Psoas muscle (tissue), 7 donors: ENCODE measurements at regions not wholly inside any gene's neighbourhood (a gene's known extent, or its start where the extent isn't known, plus 50 kb on each side); places are given as distances from the start of the nearest gene placed in this dataset.

Experiments
- ATAC-seq, 4 donors: fragments of 200-7000 bp; cut with Tn5 transposase; one replicate each; pipeline ENCODE4 v1.9.1; 2020; ENCODE audit warnings: moderate library complexity in 3 of 4, mild to moderate bottlenecking in 2 of 4
- DNase-seq, 2 donors: peaks; one replicate each; pipeline ENCODE4 v3.0.0-alpha.2; 2020
- H3K27ac ChIP-seq: fragments of 200-600 bp; one replicate; pipeline ENCODE4 v1.8.0; 2022
- H3K27me3 ChIP-seq, 3 donors: fragments of 200-600 bp in 1 of 3; one replicate each; pipeline versions ENCODE4 v1.6.1 to v1.8.0; 2013 to 2022; ENCODE audit warnings: low read length in 2 of 3, mild to moderate bottlenecking in 2 of 3, moderate library complexity in 1 of 3; ENCODE audit not compliant: insufficient read depth in 3 of 3
- H3K36me3 ChIP-seq, 2 donors: fragments of 200-600 bp in 1 of 2; one replicate each; pipeline versions ENCODE4 v1.6.1 to v1.8.0; 2013 to 2022; ENCODE audit warnings: low read depth in 1 of 2, mild to moderate bottlenecking in 1 of 2, moderate library complexity in 1 of 2; ENCODE audit not compliant: insufficient read depth in 1 of 2
- H3K4me1 ChIP-seq: fragments of 200-600 bp; one replicate; pipeline ENCODE4 v1.8.0; 2022
- H3K4me3 ChIP-seq: fragments of 200-600 bp; one replicate; pipeline ENCODE4 v1.8.0; 2022; ENCODE audit warnings: mild to moderate bottlenecking
- H3K9me3 ChIP-seq: fragments of 200-600 bp; one replicate; pipeline ENCODE4 v1.8.0; 2022
- CTCF ChIP-seq: fragments of 200-600 bp; IDR thresholded peaks from one replicate; pipeline ENCODE4 v1.8.0; 2022; ENCODE audit warnings: antibody characterized with exemption
- WGBS, 3 donors: extraction: QIAGEN DNeasy Blood & Tissue Kit; methylation state at CpG; one replicate each; pipeline versions ENCODE4 v1.1.6 to v1.1.7; 2013; 5-methylcytosine and 5-hydroxymethylcytosine counted together
- intact Hi-C, 2 donors: fragments of 100-400 bp; cut with DNase I; formaldehyde crosslinking; loops; one replicate each; pipeline versions ENCODE4 v1.11.0 to v1.14.2; 2022
- donor health status: healthy with polysubstance abuse.
- donor health status: DM: no; HTN: no; CAD: no; lungs with moderate emphysema.
- donor health status: Bipolar disorder and iron deficiency.
- donor health status: healthy.
- donor health status: DM: yes; HTN: yes; CAD: no.
- donor health status: DM: no; HTN: no; CAD: no.
- donor health status: DM: yes; HTN: yes; CAD: no.

GRCh38 chr7:46652317-46652716 lies 731.2 kb upstream of the IGFBP3 start:
- 91 to 95% (median 91%) methylated on average over 4 of the region's 4 CpGs for WGBS, 3 donors
- no peaks in the 10 kb centered on the region for H3K4me1 ChIP-seq
- TF ChIP-seq CTCF = no peak
- DNase-seq (no peak), ATAC-seq (no peak)
- H3K27me3 ChIP-seq = no peaks in the 10 kb centered on the region
- H3K4me3 ChIP-seq = no peak overlapping the region
- intact Hi-C loops = no loop called here
- no peak overlapping the region for H3K27ac ChIP-seq
- no peaks in the 10 kb centered on the region for H3K36me3 ChIP-seq
- no peaks in the 10 kb centered on the region for H3K9me3 ChIP-seq

GRCh38 chr7:46651561-46652088 lies 730.6 kb upstream of the IGFBP3 start:
- no peaks in the 10 kb centered on the region for H3K27me3 ChIP-seq
- WGBS, 3 donors = 80 to 88% (median 82%) methylated on average over 8 of the region's 8 CpGs
- no peak for ATAC-seq
- H3K4me3 ChIP-seq = no peak overlapping the region
- intact Hi-C loops = no loop called here
- no peak for TF ChIP-seq CTCF
- no peaks in the 10 kb centered on the region for H3K36me3 ChIP-seq
- no peak overlapping the region for H3K27ac ChIP-seq
- H3K4me1 ChIP-seq = no peaks in the 10 kb centered on the region
- no peak for DNase-seq
- no peaks in the 10 kb centered on the region for H3K9me3 ChIP-seq

GRCh38 chr7:46651070-46651469 lies 730.0 kb upstream of the IGFBP3 start:
- no peaks in the 10 kb centered on the region for H3K36me3 ChIP-seq
- H3K27me3 ChIP-seq = no peaks in the 10 kb centered on the region
- no peaks in the 10 kb centered on the region for H3K9me3 ChIP-seq
- no peak overlapping the region for H3K4me3 ChIP-seq
- intact Hi-C loops = no loop called here
- 87 to 98% (median 92%) methylated on average over 2 of the region's 2 CpGs for WGBS, 3 donors
- H3K4me1 ChIP-seq = no peaks in the 10 kb centered on the region
- no peak for DNase-seq
- ATAC-seq = no peak
- H3K27ac ChIP-seq = no peak overlapping the region
- no peak for TF ChIP-seq CTCF

- H3K9me3 ChIP-seq = no peaks in the 10 kb centered on the region
- H3K4me3 ChIP-seq = no peak overlapping the region
- no peaks in the 10 kb centered on the region for H3K36me3 ChIP-seq
- H3K27ac ChIP-seq = no peak overlapping the region
- ATAC-seq (no peak), DNase-seq (no peak)
- 57 to 65% (median 57%) methylated on average over 2 of the region's 2 CpGs for WGBS, 3 donors
- no peaks in the 10 kb centered on the region for H3K27me3 ChIP-seq
- TF ChIP-seq CTCF = no peak
- intact Hi-C loops = no loop called here
- H3K4me1 ChIP-seq = no peaks in the 10 kb centered on the region
Measured at GRCh38 chr7:46649876-46650275, 728.8 kb upstream of the IGFBP3 start.
